ENCODE measurements at regions not wholly inside any gene's neighbourhood (a gene's known extent, or its start where the extent isn't known, plus 50 kb on each side); places are given as distances from the start of the nearest gene placed in this dataset.

DNA sequence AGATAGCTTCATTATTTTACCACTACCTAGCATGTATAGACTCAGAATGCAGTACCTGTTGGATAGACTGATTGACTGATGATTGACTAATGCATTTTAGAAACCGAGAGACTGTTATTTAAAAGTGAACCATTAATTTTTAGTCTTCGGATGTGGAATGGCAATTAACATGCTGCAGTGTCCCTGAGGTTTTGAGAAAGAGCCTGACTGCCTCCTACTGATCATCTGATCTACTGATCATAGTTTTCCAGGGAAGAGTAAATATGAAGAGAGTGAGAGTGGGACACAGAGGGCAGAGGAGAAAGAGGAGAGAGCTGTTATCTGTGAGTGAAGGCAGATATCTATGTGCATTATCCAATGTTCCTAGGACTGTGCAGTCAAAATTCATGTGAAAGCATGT, 764.7 kb downstream of the TRIML1 start:
- DNase-seq (ENCODE audit: low spot score in 2 of 2) = no peak
- TF ChIP-seq, protein P1, sequence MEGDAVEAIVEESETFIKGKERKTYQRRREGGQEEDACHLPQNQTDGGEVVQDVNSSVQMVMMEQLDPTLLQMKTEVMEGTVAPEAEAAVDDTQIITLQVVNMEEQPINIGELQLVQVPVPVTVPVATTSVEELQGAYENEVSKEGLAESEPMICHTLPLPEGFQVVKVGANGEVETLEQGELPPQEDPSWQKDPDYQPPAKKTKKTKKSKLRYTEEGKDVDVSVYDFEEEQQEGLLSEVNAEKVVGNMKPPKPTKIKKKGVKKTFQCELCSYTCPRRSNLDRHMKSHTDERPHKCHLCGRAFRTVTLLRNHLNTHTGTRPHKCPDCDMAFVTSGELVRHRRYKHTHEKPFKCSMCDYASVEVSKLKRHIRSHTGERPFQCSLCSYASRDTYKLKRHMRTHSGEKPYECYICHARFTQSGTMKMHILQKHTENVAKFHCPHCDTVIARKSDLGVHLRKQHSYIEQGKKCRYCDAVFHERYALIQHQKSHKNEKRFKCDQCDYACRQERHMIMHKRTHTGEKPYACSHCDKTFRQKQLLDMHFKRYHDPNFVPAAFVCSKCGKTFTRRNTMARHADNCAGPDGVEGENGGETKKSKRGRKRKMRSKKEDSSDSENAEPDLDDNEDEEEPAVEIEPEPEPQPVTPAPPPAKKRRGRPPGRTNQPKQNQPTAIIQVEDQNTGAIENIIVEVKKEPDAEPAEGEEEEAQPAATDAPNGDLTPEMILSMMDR (IDR thresholded peaks at IDR 0.05) = no peak
- no peak for TF ChIP-seq POLR2A (IDR thresholded peaks at IDR 0.05)
- intact Hi-C loops (cut with DNase I; ENCODE audit: low total_unique reads) = no loop called here
- H3K4me3 ChIP-seq (ENCODE audit: low read depth, poor library complexity, severe bottlenecking) = no peak overlapping the region
- WGBS, 2 donors = 68 to 73% methylated on average over 2 of the region's 2 CpGs

GRCh38 chr4:188904617-188905016, 765.4 kb downstream of the TRIML1 start:
- no peak for DNase-seq (ENCODE audit: low spot score in 2 of 2)
- TF ChIP-seq POLR2A (IDR thresholded peaks at IDR 0.05) = no peak
- TF ChIP-seq, protein P1 (IDR thresholded peaks at IDR 0.05) = no peak
- H3K4me3 ChIP-seq (ENCODE audit: low read depth, poor library complexity, severe bottlenecking) = no peak overlapping the region
- intact Hi-C loops (cut with DNase I; ENCODE audit: low total_unique reads) = no loop called here
- WGBS, 2 donors = 97% methylated on average over 6 to 7 of the region's 12 CpGs

GRCh38 chr4:188905248-188905647, 766.0 kb downstream of the TRIML1 start:
- DNase-seq (ENCODE audit: low spot score in 2 of 2) = no peak
- no peak overlapping the region for H3K4me3 ChIP-seq (ENCODE audit: low read depth, poor library complexity, severe bottlenecking)
- 87 to 98% methylated on average over 9 of the region's 18 CpGs for WGBS, 2 donors
- TF ChIP-seq, protein P1 (IDR thresholded peaks at IDR 0.05) = no peak
- no peak for TF ChIP-seq POLR2A (IDR thresholded peaks at IDR 0.05)
- intact Hi-C loops (cut with DNase I; ENCODE audit: low total_unique reads) = no loop called here

- intact Hi-C loops (cut with DNase I; ENCODE audit: low total_unique reads) = no loop called here
- H3K4me3 ChIP-seq (ENCODE audit: low read depth, poor library complexity, severe bottlenecking) = no peak overlapping the region
- DNase-seq (ENCODE audit: low spot score in 2 of 2) = no peak
- TF ChIP-seq POLR2A (IDR thresholded peaks at IDR 0.05) = no peak
- TF ChIP-seq, protein P1 (IDR thresholded peaks at IDR 0.05) = no peak
- WGBS, 2 donors = 80 to 82% methylated on average over 5 of the region's 5 CpGs
Measured at GRCh38 chr4:188911199-188911598, 772.0 kb downstream of the TRIML1 start.

- intact Hi-C loops (cut with DNase I; ENCODE audit: low total_unique reads) = no loop called here
- no peak for DNase-seq (ENCODE audit: low spot score in 2 of 2)
- H3K4me3 ChIP-seq (ENCODE audit: low read depth, poor library complexity, severe bottlenecking) = no peak overlapping the region
- TF ChIP-seq, protein P1 (IDR thresholded peaks at IDR 0.05) = no peak
- TF ChIP-seq POLR2A (IDR thresholded peaks at IDR 0.05) = no peak
- WGBS, 2 donors = 84 to 91% methylated on average over 5 of the region's 5 CpGs
Measured at GRCh38 chr4:188911707-188912106, 772.5 kb downstream of the TRIML1 start.

DNA sequence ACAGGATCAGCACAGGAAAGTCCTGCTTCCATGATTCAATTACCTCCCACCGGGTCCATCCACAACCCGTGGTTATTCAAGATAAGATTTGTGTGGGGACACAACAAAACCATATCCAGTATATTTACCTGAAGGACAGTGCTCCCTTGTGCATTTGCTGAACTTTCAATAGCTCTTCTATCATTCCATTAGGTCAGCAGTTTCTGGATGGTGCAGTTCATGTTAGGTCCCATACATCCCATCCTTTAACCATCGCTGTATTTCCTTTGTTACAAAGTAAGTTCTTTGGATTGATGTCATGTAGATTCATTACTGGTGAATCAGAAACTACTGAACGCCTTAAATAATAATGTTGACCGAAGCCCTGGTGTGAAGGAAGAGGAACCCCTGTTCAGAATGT, 775.9 kb downstream of the TRIML1 start:
- WGBS, 2 donors = 79 to 92% methylated on average over 5 of the region's 5 CpGs
- no peak for DNase-seq (ENCODE audit: low spot score in 2 of 2)
- no peak overlapping the region for H3K4me3 ChIP-seq (ENCODE audit: low read depth, poor library complexity, severe bottlenecking)
- TF ChIP-seq, protein P1 (IDR thresholded peaks at IDR 0.05) = no peak
- TF ChIP-seq POLR2A (IDR thresholded peaks at IDR 0.05) = no peak
- intact Hi-C loops (cut with DNase I; ENCODE audit: low total_unique reads) = no loop called here

All from lower leg skin (tissue), 4 donors.